GM19468 (cell line): ENCODE measurements at regions not wholly inside any gene's neighbourhood (a gene's known extent, or its start where the extent isn't known, plus 50 kb on each side); places are given as distances from the start of the nearest gene placed in this dataset.
"Not testable (repeated sequence)": the region's sequence is repeated elsewhere in the genome, so short reads cannot be mapped to it uniquely, and the experiment has no call there.

Source experiments
- ATAC-seq: cut with Tn5 transposase; IDR thresholded peaks from one replicate; pipeline ENCODE4 v1.9.1; 2021; ENCODE audit warnings: mild to moderate bottlenecking, moderate library complexity, moderate number of reproducible peaks; ENCODE audit not compliant: unreplicated experiment; ENCODE audit errors: extremely low read depth

- no peak for ATAC-seq
Observed at GRCh38 chr2:150125188-150125587, 362.3 kb downstream of the RND3 start.

GRCh38 chr2:150124739-150125138, 362.7 kb downstream of the RND3 start:
- no peak for ATAC-seq

GRCh38 chr2:150122871-150123613, 364.4 kb downstream of the RND3 start:
- ATAC-seq, result no peak

- ATAC-seq, result no peak
Observed at GRCh38 chr2:150122156-150122555, 365.3 kb downstream of the RND3 start.

- ATAC-seq, result no peak
Observed at GRCh38 chr2:150120326-150120955, 367.0 kb downstream of the RND3 start.

GRCh38 chr2:150119819-150120218, 367.6 kb downstream of the RND3 start:
- no peak for ATAC-seq

GRCh38 chr2:150114089-150114488, 373.4 kb downstream of the RND3 start:
- ATAC-seq, result not testable (repeated sequence)

GRCh38 chr2:150110548-150110947, 376.9 kb downstream of the RND3 start:
- ATAC-seq, result no peak

- ATAC-seq, result no peak
Observed at GRCh38 chr2:150109912-150110311, 377.6 kb downstream of the RND3 start.

- no peak for ATAC-seq
Observed at GRCh38 chr2:150109028-150109427, 378.4 kb downstream of the RND3 start.

- ATAC-seq, result no peak
Observed at GRCh38 chr2:150107816-150108215, 379.7 kb downstream of the RND3 start.

GRCh38 chr2:150107170-150107569, 380.3 kb downstream of the RND3 start:
- ATAC-seq, result no peak

GRCh38 chr2:150101947-150102346, 385.5 kb downstream of the RND3 start:
- ATAC-seq, result no peak

GRCh38 chr2:150100834-150101233, 386.6 kb downstream of the RND3 start:
- no peak for ATAC-seq

GRCh38 chr2:150100336-150100735, 387.1 kb downstream of the RND3 start:
- no peak for ATAC-seq

GRCh38 chr2:150099805-150100204, 387.7 kb downstream of the RND3 start:
- no peak for ATAC-seq

GRCh38 chr2:150097901-150098531, 389.5 kb downstream of the RND3 start:
- ATAC-seq, result no peak

GRCh38 chr2:150097402-150097801, 390.1 kb downstream of the RND3 start:
- ATAC-seq, result no peak

- ATAC-seq, result no peak
Observed at GRCh38 chr2:150095361-150096095, 391.9 kb downstream of the RND3 start.

GRCh38 chr2:150091846-150092245, 395.6 kb downstream of the RND3 start:
- ATAC-seq, result no peak

GRCh38 chr2:150090031-150090430, 397.4 kb downstream of the RND3 start:
- no peak for ATAC-seq
